ENCODE measurements at regions not wholly inside any gene's neighbourhood (a gene's known extent, or its start where the extent isn't known, plus 50 kb on each side); places are given as distances from the start of the nearest gene placed in this dataset.

GRCh38 chr3:4060603-4061002 lies 242.6 kb upstream of the SETMAR start:
- Histone ChIP-seq H3K27ac (no peak overlapping the region), H3K4me3 (no peak overlapping the region), H3K9me3 (no peaks in the 10 kb centered on the region), H3K27me3 (no peaks in the 10 kb centered on the region), H3K36me3 (no peaks in the 10 kb centered on the region), H3K4me1 (peaks cover 0 to 9% (median 0%) of the 10 kb centered on the region in 4 donors)
- TF ChIP-seq EP300 (IDR thresholded peaks at IDR 0.05) (no peak), POLR2A (IDR thresholded peaks at IDR 0.05) (no peak)
- TF ChIP-seq, protein P1, sequence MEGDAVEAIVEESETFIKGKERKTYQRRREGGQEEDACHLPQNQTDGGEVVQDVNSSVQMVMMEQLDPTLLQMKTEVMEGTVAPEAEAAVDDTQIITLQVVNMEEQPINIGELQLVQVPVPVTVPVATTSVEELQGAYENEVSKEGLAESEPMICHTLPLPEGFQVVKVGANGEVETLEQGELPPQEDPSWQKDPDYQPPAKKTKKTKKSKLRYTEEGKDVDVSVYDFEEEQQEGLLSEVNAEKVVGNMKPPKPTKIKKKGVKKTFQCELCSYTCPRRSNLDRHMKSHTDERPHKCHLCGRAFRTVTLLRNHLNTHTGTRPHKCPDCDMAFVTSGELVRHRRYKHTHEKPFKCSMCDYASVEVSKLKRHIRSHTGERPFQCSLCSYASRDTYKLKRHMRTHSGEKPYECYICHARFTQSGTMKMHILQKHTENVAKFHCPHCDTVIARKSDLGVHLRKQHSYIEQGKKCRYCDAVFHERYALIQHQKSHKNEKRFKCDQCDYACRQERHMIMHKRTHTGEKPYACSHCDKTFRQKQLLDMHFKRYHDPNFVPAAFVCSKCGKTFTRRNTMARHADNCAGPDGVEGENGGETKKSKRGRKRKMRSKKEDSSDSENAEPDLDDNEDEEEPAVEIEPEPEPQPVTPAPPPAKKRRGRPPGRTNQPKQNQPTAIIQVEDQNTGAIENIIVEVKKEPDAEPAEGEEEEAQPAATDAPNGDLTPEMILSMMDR (IDR thresholded peaks at IDR 0.05) = no peak
- 76 to 79% methylated on average over 1 of the region's 1 CpG for WGBS, 2 donors
- DNase-seq (ENCODE audit: low spot score in 2 of 2) = no peak

- no peaks in the 10 kb centered on the region for H3K27me3 ChIP-seq
- TF ChIP-seq, protein P1 (IDR thresholded peaks at IDR 0.05) = no peak
- TF ChIP-seq POLR2A (IDR thresholded peaks at IDR 0.05) (no peak), EP300 (IDR thresholded peaks at IDR 0.05) (no peak)
These were observed 242.0 kb upstream of the SETMAR start for GRCh38 chr3:4061195-4061594.

GRCh38 chr3:4061783-4062360 lies 241.3 kb upstream of the SETMAR start:
- Histone ChIP-seq H3K27me3 (no peaks in the 10 kb centered on the region), H3K36me3 (no peaks in the 10 kb centered on the region), H3K4me1 (peaks cover 0 to 9% (median 0%) of the 10 kb centered on the region in 4 donors), H3K9me3 (no peaks in the 10 kb centered on the region), H3K4me3 (no peak overlapping the region), H3K27ac (no peak overlapping the region)
- TF ChIP-seq, protein P1 (IDR thresholded peaks at IDR 0.05) = no peak
- TF ChIP-seq EP300 (IDR thresholded peaks at IDR 0.05) = no peak
- TF ChIP-seq POLR2A (IDR thresholded peaks at IDR 0.05) = no peak
- 59 to 63% methylated on average over 4 of the region's 4 CpGs for WGBS, 2 donors
- DNase-seq (ENCODE audit: low spot score in 2 of 2) = no peak

More at GRCh38 chr3:4061195-4061594, 242.0 kb upstream of the SETMAR start:
- H3K4me3 ChIP-seq = no peak overlapping the region
- H3K9me3 ChIP-seq = no peaks in the 10 kb centered on the region
- DNase-seq (ENCODE audit: low spot score in 2 of 2) = no peak
- peaks cover 0 to 9% (median 0%) of the 10 kb centered on the region in 4 donors for H3K4me1 ChIP-seq
- no peaks in the 10 kb centered on the region for H3K36me3 ChIP-seq
- no peak overlapping the region for H3K27ac ChIP-seq

DNA sequence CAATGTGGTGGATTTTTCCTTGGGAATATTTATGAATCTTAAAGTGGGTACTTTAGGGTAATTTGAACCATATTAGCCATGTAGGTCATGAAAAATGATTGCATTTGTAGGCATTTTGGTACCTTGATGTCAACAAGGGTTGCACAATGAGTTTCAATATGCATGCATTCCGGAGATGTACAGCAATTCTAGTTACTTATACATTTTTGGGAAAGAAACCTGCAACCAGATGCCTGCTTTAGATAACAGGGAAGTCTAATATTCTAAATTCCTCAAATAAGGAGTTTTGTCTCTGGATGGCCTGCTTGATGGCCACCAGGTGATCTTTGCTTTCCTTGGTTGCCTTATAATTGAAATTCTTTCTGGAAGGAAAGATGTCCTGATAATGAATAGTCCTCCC lies 240.5 kb upstream of the SETMAR start:
- H3K4me3 ChIP-seq = no peak overlapping the region
- WGBS, 2 donors = 88 to 89% methylated on average over 1 of the region's 1 CpG
- H3K9me3 ChIP-seq = no peaks in the 10 kb centered on the region
- H3K36me3 ChIP-seq = no peaks in the 10 kb centered on the region
- no peak for DNase-seq (ENCODE audit: low spot score in 2 of 2)
- no peak for TF ChIP-seq POLR2A (IDR thresholded peaks at IDR 0.05)
- no peak for TF ChIP-seq EP300 (IDR thresholded peaks at IDR 0.05)
- TF ChIP-seq, protein P1 (IDR thresholded peaks at IDR 0.05) = no peak
- no peak overlapping the region for H3K27ac ChIP-seq
- peaks cover 0 to 9% (median 0%) of the 10 kb centered on the region in 4 donors for H3K4me1 ChIP-seq
- H3K27me3 ChIP-seq = no peaks in the 10 kb centered on the region

- no peak for DNase-seq (ENCODE audit: low spot score in 2 of 2)
- Histone ChIP-seq H3K4me3 (no peak overlapping the region), H3K9me3 (no peaks in the 10 kb centered on the region), H3K36me3 (peaks cover 0 to under 1% (median 0%) of the 10 kb centered on the region in 3 donors), H3K27ac (no peak overlapping the region), H3K27me3 (no peaks in the 10 kb centered on the region), H3K4me1 (peaks cover 0 to 9% (median 0%) of the 10 kb centered on the region in 4 donors)
- 86 to 90% methylated on average over 4 of the region's 4 CpGs for WGBS, 2 donors
- TF ChIP-seq POLR2A (IDR thresholded peaks at IDR 0.05) (no peak), EP300 (IDR thresholded peaks at IDR 0.05) (no peak)
These were observed 239.1 kb upstream of the SETMAR start for GRCh38 chr3:4063916-4064574.

Data from tibial nerve (tissue), 4 donors.